ENCODE measurements at regions not wholly inside any gene's neighbourhood (a gene's known extent, or its start where the extent isn't known, plus 50 kb on each side); places are given as distances from the start of the nearest gene placed in this dataset.
A peak's percentile ranks its signal among the peaks of the same experiment; 100 is the strongest.

- Histone ChIP-seq H2AFZ (ENCODE audit: low read depth) (no peak overlapping the region), H3K27ac (ENCODE audit: low read depth in 2 of 2, low read length in 1 of 2) (peak overlapping the region in 1 of 2 experiments; percentile 14; a peak in 1 of 4 replicates), H3K27me3 (ENCODE audit: insufficient read depth) (no peaks in the 10 kb centered on the region), H3K79me2 (ENCODE audit: insufficient read depth) (no peaks in the 10 kb centered on the region), H3K36me3 (replicated peaks in 1 of 2; ENCODE audit: control insufficient read depth in 1 of 2, insufficient read depth in 2 of 2, low read length in 1 of 2) (no peaks in the 10 kb centered on the region), H3F3A (replicated peaks; ENCODE audit: insufficient read depth) (peaks cover 14% of the 10 kb centered on the region), H4K20me1 (ENCODE audit: insufficient read depth) (no peaks in the 10 kb centered on the region), H3K4me3 (ENCODE audit: low read depth in 2 of 2, low read length in 1 of 2) (no peak overlapping the region), H3K9ac (no peak overlapping the region), H3K4me1 (ENCODE audit: control insufficient read depth in 1 of 2, insufficient read depth in 2 of 2, low read depth in 1 of 2, low read length in 1 of 2) (peaks cover 0 to 6% of the 10 kb centered on the region in 2 experiments; a peak in 1 of 4 replicates), H3K9me2 (no peaks in the 10 kb centered on the region), H3K9me3 (no peaks in the 10 kb centered on the region), H3K4me2 (no peak overlapping the region)
- CTCF ChIA-PET = interaction anchor here (1.2 kb wide), 1 partner anchor 471 kb away, joined by 3 read pairs; no protein-coding TSS in a partner anchor
- no peak for DNase-seq
- TF ChIP-seq JUND (IDR thresholded peaks at IDR 0.05) = no peak
- TF ChIP-seq NRF1 (IDR thresholded peaks at IDR 0.05; ENCODE audit: low read depth, low read length) = no peak
- no peak for TF ChIP-seq POLR2AphosphoS5 (IDR thresholded peaks at IDR 0.05; ENCODE audit: low read depth, low read length)
- TF ChIP-seq EP300 (IDR thresholded peaks at IDR 0.05; ENCODE audit: borderline replicate concordance in 1 of 2, low read depth in 1 of 2, low read length in 1 of 2) = no peak
- no peak for TF ChIP-seq RCOR1 (IDR thresholded peaks at IDR 0.05; ENCODE audit: low read length)
- TF ChIP-seq NFIC (IDR thresholded peaks at IDR 0.05; ENCODE audit: borderline replicate concordance) = no peak
- TF ChIP-seq FOXM1 (IDR thresholded peaks at IDR 0.05; ENCODE audit: low read depth) = no peak
- no peak for TF ChIP-seq TAF1 (IDR thresholded peaks at IDR 0.05; ENCODE audit: borderline replicate concordance, low read depth, low read length)
- no peak for TF ChIP-seq YY1 (IDR thresholded peaks at IDR 0.05; ENCODE audit: low read depth)
- TF ChIP-seq ELF1 (IDR thresholded peaks at IDR 0.05) = no peak
- no peak for TF ChIP-seq MEF2A (IDR thresholded peaks at IDR 0.05; ENCODE audit: borderline replicate concordance, low read depth)
- TF ChIP-seq SIN3A (IDR thresholded peaks at IDR 0.05; ENCODE audit: borderline replicate concordance, low read depth, low read length) = no peak
- TF ChIP-seq FOSL2 (IDR thresholded peaks at IDR 0.05; ENCODE audit: borderline replicate concordance, low read depth) = no peak
- no peak for TF ChIP-seq MXI1 (IDR thresholded peaks at IDR 0.05; ENCODE audit: low read depth, low read length)
- no peak for TF ChIP-seq SMC3 (IDR thresholded peaks at IDR 0.05; ENCODE audit: low read depth, low read length)
- WGBS (ENCODE audit: low lambda C conversion rate) = 79% methylated on average over 3 of the region's 3 CpGs
- POLR2A ChIA-PET = no interaction called here
Observed at GRCh38 chr6:82741996-82742385, 323.6 kb downstream of the UBE3D start.

GRCh38 chr6:82744286-82745015, 321.2 kb downstream of the UBE3D start:
- CTCF ChIA-PET = no interaction called here
- Histone ChIP-seq H3K4me3 (ENCODE audit: low read depth in 2 of 2, low read length in 1 of 2) (no peak overlapping the region), H3K4me2 (no peak overlapping the region), H3K27ac (ENCODE audit: low read depth in 2 of 2, low read length in 1 of 2) (no peak overlapping the region), H3K9me2 (no peaks in the 10 kb centered on the region), H3K9ac (no peak overlapping the region), H4K20me1 (ENCODE audit: insufficient read depth) (no peaks in the 10 kb centered on the region), H3K9me3 (no peaks in the 10 kb centered on the region), H3F3A (replicated peaks; ENCODE audit: insufficient read depth) (peaks cover 14% of the 10 kb centered on the region), H2AFZ (ENCODE audit: low read depth) (no peak overlapping the region), H3K36me3 (replicated peaks in 1 of 2; ENCODE audit: control insufficient read depth in 1 of 2, insufficient read depth in 2 of 2, low read length in 1 of 2) (no peaks in the 10 kb centered on the region), H3K27me3 (ENCODE audit: insufficient read depth) (no peaks in the 10 kb centered on the region), H3K4me1 (ENCODE audit: control insufficient read depth in 1 of 2, insufficient read depth in 2 of 2, low read depth in 1 of 2, low read length in 1 of 2) (peaks cover 0 to 6% of the 10 kb centered on the region in 2 experiments; a peak in 1 of 4 replicates), H3K79me2 (ENCODE audit: insufficient read depth) (no peaks in the 10 kb centered on the region)
- POLR2A ChIA-PET = no interaction called here
- DNase-seq = no peak
- no peak for TF ChIP-seq CHD2 (IDR thresholded peaks at IDR 0.05; ENCODE audit: low read length, partially characterized antibody)
- TF ChIP-seq PBX3 (IDR thresholded peaks at IDR 0.05) = no peak
- TF ChIP-seq EZH2phosphoT487 (IDR thresholded peaks at IDR 0.05; ENCODE audit: borderline replicate concordance, low read depth) = no peak
- no peak for TF ChIP-seq FOXJ3 (CRISPR knock-in tag; IDR thresholded peaks at IDR 0.05)
- no peak for TF ChIP-seq RXRA (IDR thresholded peaks at IDR 0.05; ENCODE audit: borderline replicate concordance, low read depth)
- TF ChIP-seq TCF12 (IDR thresholded peaks at IDR 0.05) = no peak
- TF ChIP-seq RFX5 (IDR thresholded peaks at IDR 0.05; ENCODE audit: low read length) = no peak
- no peak for TF ChIP-seq YY1 (IDR thresholded peaks at IDR 0.05; ENCODE audit: low read depth)
- 100% methylated on average over 1 of the region's 1 CpG for WGBS (ENCODE audit: low lambda C conversion rate)

Data from SK-N-SH (cell line).